ENCODE measurements at regions not wholly inside any gene's neighbourhood (a gene's known extent, or its start where the extent isn't known, plus 50 kb on each side); places are given as distances from the start of the nearest gene placed in this dataset.

- H3K27ac ChIP-seq (replicated peaks in 1 of 4): no peak overlapping the region
- TF ChIP-seq POLR2AphosphoS5 (IDR thresholded peaks at IDR 0.05) (no peak), EP300 (IDR thresholded peaks at IDR 0.05) (no peak), CTCF (IDR thresholded peaks at IDR 0.05) (no peak), POLR2A (IDR thresholded peaks at IDR 0.05; ENCODE audit: low read depth) (no peak)
- no peak for DNase-seq (ENCODE audit: extremely low spot score)
- peaks cover 3 to 32% (median 14%) of the 10 kb centered on the region in 4 donors for H3K4me1 ChIP-seq
- intact Hi-C loops (cut with DNase I): no loop called here
- H3K9me3 ChIP-seq: no peaks in the 10 kb centered on the region
- WGBS: 85% methylated on average over 2 of the region's 2 CpGs
- no peak overlapping the region for H3K4me3 ChIP-seq
- no peaks in the 10 kb centered on the region for H3K36me3 ChIP-seq
- no peaks in the 10 kb centered on the region for H3K27me3 ChIP-seq
These were observed 82.8 kb upstream of the DTNA start for GRCh38 chr18:34627137-34627920.

GRCh38 chr18:34631093-34631966 is 78.8 kb upstream of the DTNA start:
- no peak overlapping the region for H3K27ac ChIP-seq (replicated peaks in 1 of 4)
- H3K4me1 ChIP-seq: peaks cover 7 to 10% (median 8%) of the 10 kb centered on the region in 4 donors
- no peaks in the 10 kb centered on the region for H3K9me3 ChIP-seq
- intact Hi-C loops (cut with DNase I): no loop called here
- no peaks in the 10 kb centered on the region for H3K36me3 ChIP-seq
- 97% methylated on average over 4 of the region's 4 CpGs for WGBS
- no peaks in the 10 kb centered on the region for H3K27me3 ChIP-seq
- no peak overlapping the region for H3K4me3 ChIP-seq
- no peak for TF ChIP-seq EP300 (IDR thresholded peaks at IDR 0.05)
- no peak for TF ChIP-seq POLR2AphosphoS5 (IDR thresholded peaks at IDR 0.05)
- TF ChIP-seq CTCF (IDR thresholded peaks at IDR 0.05): no peak
- TF ChIP-seq POLR2A (IDR thresholded peaks at IDR 0.05; ENCODE audit: low read depth): no peak
- no peak for DNase-seq (ENCODE audit: extremely low spot score)

GRCh38 chr18:34632321-34632720 is 77.8 kb upstream of the DTNA start:
- H3K9me3 ChIP-seq: no peaks in the 10 kb centered on the region
- 69% methylated on average over 3 of the region's 3 CpGs for WGBS
- H3K27ac ChIP-seq (replicated peaks in 1 of 4): no peak overlapping the region
- no peak overlapping the region for H3K4me3 ChIP-seq
- H3K36me3 ChIP-seq: no peaks in the 10 kb centered on the region
- no peak for TF ChIP-seq POLR2A (IDR thresholded peaks at IDR 0.05; ENCODE audit: low read depth)
- no peak for TF ChIP-seq POLR2AphosphoS5 (IDR thresholded peaks at IDR 0.05)
- intact Hi-C loops (cut with DNase I): no loop called here
- peaks cover 8 to 14% (median 12%) of the 10 kb centered on the region in 4 donors for H3K4me1 ChIP-seq
- no peaks in the 10 kb centered on the region for H3K27me3 ChIP-seq
- DNase-seq (ENCODE audit: extremely low spot score): no peak

- DNase-seq (ENCODE audit: extremely low spot score): no peak
- peaks cover 5 to 17% (median 12%) of the 10 kb centered on the region in 4 donors for H3K4me1 ChIP-seq
- WGBS: 97% methylated on average over 1 of the region's 1 CpG
- H3K27ac ChIP-seq (replicated peaks in 1 of 4): no peak overlapping the region
- TF ChIP-seq POLR2A (IDR thresholded peaks at IDR 0.05; ENCODE audit: low read depth): no peak
- TF ChIP-seq CTCF (IDR thresholded peaks at IDR 0.05): no peak
- TF ChIP-seq EP300 (IDR thresholded peaks at IDR 0.05): no peak
- TF ChIP-seq POLR2AphosphoS5 (IDR thresholded peaks at IDR 0.05): no peak
- intact Hi-C loops (cut with DNase I): no loop called here
- H3K27me3 ChIP-seq: no peaks in the 10 kb centered on the region
- no peaks in the 10 kb centered on the region for H3K36me3 ChIP-seq
- H3K4me3 ChIP-seq: no peak overlapping the region
- no peaks in the 10 kb centered on the region for H3K9me3 ChIP-seq
These were observed 76.7 kb upstream of the DTNA start for GRCh38 chr18:34633368-34633767.

All from esophagus muscularis mucosa (tissue), 4 donors.